ENCODE measurements at regions not wholly inside any gene's neighbourhood (a gene's known extent, or its start where the extent isn't known, plus 50 kb on each side); places are given as distances from the start of the nearest gene placed in this dataset.

- no peak for TF ChIP-seq TAF1 (IDR thresholded peaks at IDR 0.05; ENCODE audit: borderline replicate concordance, low read depth, low read length)
- TF ChIP-seq POLR2AphosphoS5 (IDR thresholded peaks at IDR 0.05; ENCODE audit: low read depth, low read length): no peak
Observed at GRCh38 chr6:79145301-79145700, 67.2 kb upstream of the PHIP start (continued).

- no peaks in the 10 kb centered on the region for H3F3A ChIP-seq (replicated peaks; ENCODE audit: insufficient read depth)
- no peaks in the 10 kb centered on the region for H3K27me3 ChIP-seq (ENCODE audit: insufficient read depth)
- CTCF ChIA-PET: no interaction called here
- H3K4me3 ChIP-seq (ENCODE audit: low read depth in 2 of 2, low read length in 1 of 2): no peak overlapping the region
- no peak overlapping the region for H2AFZ ChIP-seq (ENCODE audit: low read depth)
- H3K79me2 ChIP-seq (ENCODE audit: insufficient read depth): no peaks in the 10 kb centered on the region
- no peaks in the 10 kb centered on the region for H4K20me1 ChIP-seq (ENCODE audit: insufficient read depth)
- DNase-seq: no peak
- no peak overlapping the region for H3K9ac ChIP-seq
- POLR2A ChIA-PET: no interaction called here
- H3K9me3 ChIP-seq: no peaks in the 10 kb centered on the region
- no peak overlapping the region for H3K27ac ChIP-seq (ENCODE audit: low read depth in 2 of 2, low read length in 1 of 2)
- H3K4me1 ChIP-seq (ENCODE audit: control insufficient read depth in 1 of 2, insufficient read depth in 2 of 2, low read depth in 1 of 2, low read length in 1 of 2): no peaks in the 10 kb centered on the region
- 45% methylated on average over 2 of the region's 2 CpGs for WGBS (ENCODE audit: low lambda C conversion rate)
- no peaks in the 10 kb centered on the region for H3K36me3 ChIP-seq (replicated peaks in 1 of 2; ENCODE audit: control insufficient read depth in 1 of 2, insufficient read depth in 2 of 2, low read length in 1 of 2)
- H3K4me2 ChIP-seq: no peak overlapping the region
- no peaks in the 10 kb centered on the region for H3K9me2 ChIP-seq
- TF ChIP-seq MEF2A (IDR thresholded peaks at IDR 0.05; ENCODE audit: borderline replicate concordance, low read depth) (no peak), GABPA (IDR thresholded peaks at IDR 0.05; ENCODE audit: low read depth) (no peak), FOXJ3 (CRISPR knock-in tag; IDR thresholded peaks at IDR 0.05) (no peak), RAD21 (IDR thresholded peaks at IDR 0.05; ENCODE audit: low read length) (no peak), RFX5 (IDR thresholded peaks at IDR 0.05; ENCODE audit: low read length) (no peak)
Observed at GRCh38 chr6:79143320-79143898, 65.4 kb upstream of the PHIP start.

GRCh38 chr6:79138146-79138545 is 60.1 kb upstream of the PHIP start:
- no peak for DNase-seq
- no peaks in the 10 kb centered on the region for H3K79me2 ChIP-seq (ENCODE audit: insufficient read depth)
- no peak overlapping the region for H2AFZ ChIP-seq (ENCODE audit: low read depth)
- no peak overlapping the region for H3K9ac ChIP-seq
- no peak overlapping the region for H3K27ac ChIP-seq (ENCODE audit: low read depth in 2 of 2, low read length in 1 of 2)
- POLR2A ChIA-PET: no interaction called here
- 28% methylated on average over 1 of the region's 1 CpG for WGBS (ENCODE audit: low lambda C conversion rate)
- no peaks in the 10 kb centered on the region for H3K9me3 ChIP-seq
- TF ChIP-seq NFIC (IDR thresholded peaks at IDR 0.05; ENCODE audit: borderline replicate concordance): no peak
- no peak for TF ChIP-seq RFX5 (IDR thresholded peaks at IDR 0.05; ENCODE audit: low read length)
- TF ChIP-seq REST (IDR thresholded peaks at IDR 0.05; ENCODE audit: low read depth, low read length): no peak
- no peak for TF ChIP-seq POLR2AphosphoS5 (IDR thresholded peaks at IDR 0.05; ENCODE audit: low read depth, low read length)
- no peak for TF ChIP-seq FOSL2 (IDR thresholded peaks at IDR 0.05; ENCODE audit: borderline replicate concordance, low read depth)
- TF ChIP-seq TAF1 (IDR thresholded peaks at IDR 0.05; ENCODE audit: borderline replicate concordance, low read depth, low read length): no peak
- no peak for TF ChIP-seq MXI1 (IDR thresholded peaks at IDR 0.05; ENCODE audit: low read depth, low read length)
- no peak for TF ChIP-seq USF2 (IDR thresholded peaks at IDR 0.05; ENCODE audit: borderline replicate concordance, low read depth, low read length)
- no peak for TF ChIP-seq FOXM1 (IDR thresholded peaks at IDR 0.05; ENCODE audit: low read depth)
- no peak for TF ChIP-seq GATA2 (CRISPR knock-in tag; IDR thresholded peaks at IDR 0.05)
- TF ChIP-seq USF1 (IDR thresholded peaks at IDR 0.05; ENCODE audit: borderline replicate concordance, low read depth): no peak
- TF ChIP-seq PBX3 (IDR thresholded peaks at IDR 0.05): no peak
- H3K27me3 ChIP-seq (ENCODE audit: insufficient read depth): no peaks in the 10 kb centered on the region
- CTCF ChIA-PET: interaction anchor here (1.9 kb wide), 1 partner anchor 10 kb away, joined by 5 read pairs; no protein-coding TSS in a partner anchor
- H3K4me1 ChIP-seq (ENCODE audit: control insufficient read depth in 1 of 2, insufficient read depth in 2 of 2, low read depth in 1 of 2, low read length in 1 of 2): no peaks in the 10 kb centered on the region
- H4K20me1 ChIP-seq (ENCODE audit: insufficient read depth): no peaks in the 10 kb centered on the region
- no peaks in the 10 kb centered on the region for H3K36me3 ChIP-seq (replicated peaks in 1 of 2; ENCODE audit: control insufficient read depth in 1 of 2, insufficient read depth in 2 of 2, low read length in 1 of 2)
- H3K9me2 ChIP-seq: no peaks in the 10 kb centered on the region
- no peak overlapping the region for H3K4me2 ChIP-seq
- H3F3A ChIP-seq (replicated peaks; ENCODE audit: insufficient read depth): no peaks in the 10 kb centered on the region
- no peak overlapping the region for H3K4me3 ChIP-seq (ENCODE audit: low read depth in 2 of 2, low read length in 1 of 2)
